Chondrocyte (in vitro differentiated cells): ENCODE measurements at regions not wholly inside any gene's neighbourhood (a gene's known extent, or its start where the extent isn't known, plus 50 kb on each side); places are given as distances from the start of the nearest gene placed in this dataset.
A peak's percentile ranks its signal among the peaks of the same experiment; 100 is the strongest.

Source experiments
- DNase-seq: peaks from one replicate; pipeline ENCODE4 v3.0.0; 2021; ENCODE audit warnings: mixed read lengths, low spot score
- H3K27ac Mint-ChIP-seq: one replicate; pipeline ENCODE4 v1.8.0; 2021; ENCODE audit warnings: mild to moderate bottlenecking, moderate library complexity, mixed read lengths; ENCODE audit not compliant: unreplicated experiment
- H3K27me3 Mint-ChIP-seq: 2 replicates; pipeline ENCODE4 v1.8.0; 2021; ENCODE audit warnings: low read depth, mixed read lengths
- H3K36me3 Mint-ChIP-seq: 2 replicates; pipeline ENCODE4 v1.8.0; 2021; ENCODE audit warnings: low read depth, mixed read lengths
- H3K4me1 Mint-ChIP-seq: 2 replicates; pipeline ENCODE4 v1.8.0; 2021; ENCODE audit warnings: low read depth, mild to moderate bottlenecking, mixed read lengths
- H3K4me3 Mint-ChIP-seq: one replicate; pipeline ENCODE4 v1.8.0; 2021; ENCODE audit warnings: mild to moderate bottlenecking, moderate library complexity, mixed read lengths; ENCODE audit not compliant: unreplicated experiment
- H3K9me3 Mint-ChIP-seq: 2 replicates; pipeline ENCODE4 v1.8.0; 2021; ENCODE audit warnings: low read depth, mixed read lengths
- CTCF ChIP-seq: fragments of 200-600 bp; sonication (generic); IDR thresholded peaks from 2 replicates; pipeline ENCODE4 v1.5.0; 2021; ENCODE audit warnings: antibody characterized with exemption, mild to moderate bottlenecking, moderate library complexity

DNA sequence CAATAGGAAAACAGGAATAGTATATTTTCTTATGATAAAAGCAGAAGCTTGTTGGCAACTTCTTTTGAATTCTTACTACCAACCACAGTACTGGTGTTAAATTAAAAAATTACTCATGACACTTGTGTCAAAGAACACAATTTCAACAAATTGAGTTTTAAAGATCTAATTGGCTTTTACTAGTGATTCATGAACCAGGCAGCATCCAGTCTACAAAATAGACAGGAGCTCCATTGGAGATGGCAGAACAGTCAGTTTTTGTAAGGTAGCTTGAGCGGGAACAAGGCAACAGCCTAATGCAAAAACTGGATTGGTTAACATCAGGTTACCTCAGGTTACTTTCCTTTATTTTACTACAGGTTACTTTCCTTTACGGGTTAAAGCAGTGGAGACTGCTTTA lies 181.3 kb upstream of the THBS1 start:
- Mint-ChIP-seq H3K4me3 (no peak overlapping the region), H3K4me1 (peaks cover 22% of the 10 kb centered on the region), H3K27me3 (no peaks in the 10 kb centered on the region), H3K27ac (no peak overlapping the region), H3K9me3 (no peaks in the 10 kb centered on the region), H3K36me3 (no peaks in the 10 kb centered on the region)
- DNase-seq, result no peak
- TF ChIP-seq CTCF, result no peak

DNA sequence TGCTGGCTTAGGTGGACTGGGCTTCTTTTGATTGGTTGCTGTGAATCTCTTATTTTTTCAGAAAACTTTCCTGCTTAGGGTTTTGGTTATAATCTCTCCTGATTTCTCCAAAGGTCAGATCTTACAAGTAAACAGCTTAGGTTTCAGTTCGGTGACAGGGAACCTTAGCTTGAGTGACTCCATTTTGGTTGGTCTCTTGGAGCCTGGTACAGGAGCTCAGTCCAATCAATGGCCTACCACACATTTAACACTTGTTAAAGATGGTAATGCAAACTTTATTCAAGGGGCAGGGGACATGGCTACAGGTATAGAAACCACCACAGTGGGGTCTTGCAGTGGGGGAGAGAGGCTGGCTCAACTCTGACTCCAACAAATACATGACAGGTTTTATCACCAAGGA lies 180.9 kb upstream of the THBS1 start:
- no peak overlapping the region for H3K4me3 Mint-ChIP-seq
- no peaks in the 10 kb centered on the region for H3K27me3 Mint-ChIP-seq
- no peak for TF ChIP-seq CTCF
- H3K36me3 Mint-ChIP-seq, result no peaks in the 10 kb centered on the region
- DNase-seq, result no peak
- H3K9me3 Mint-ChIP-seq, result no peaks in the 10 kb centered on the region
- H3K27ac Mint-ChIP-seq, result no peak overlapping the region
- H3K4me1 Mint-ChIP-seq, result peaks cover 26% of the 10 kb centered on the region

GRCh38 chr15:39400821-39401550 lies 179.9 kb upstream of the THBS1 start:
- peaks cover 30% of the 10 kb centered on the region for H3K4me1 Mint-ChIP-seq
- TF ChIP-seq CTCF, result no peak
- no peak for DNase-seq
- no peak overlapping the region for H3K4me3 Mint-ChIP-seq
- peak overlapping the region; percentile 67 for H3K27ac Mint-ChIP-seq
- no peaks in the 10 kb centered on the region for H3K27me3 Mint-ChIP-seq
- H3K36me3 Mint-ChIP-seq, result no peaks in the 10 kb centered on the region
- H3K9me3 Mint-ChIP-seq, result no peaks in the 10 kb centered on the region

DNA sequence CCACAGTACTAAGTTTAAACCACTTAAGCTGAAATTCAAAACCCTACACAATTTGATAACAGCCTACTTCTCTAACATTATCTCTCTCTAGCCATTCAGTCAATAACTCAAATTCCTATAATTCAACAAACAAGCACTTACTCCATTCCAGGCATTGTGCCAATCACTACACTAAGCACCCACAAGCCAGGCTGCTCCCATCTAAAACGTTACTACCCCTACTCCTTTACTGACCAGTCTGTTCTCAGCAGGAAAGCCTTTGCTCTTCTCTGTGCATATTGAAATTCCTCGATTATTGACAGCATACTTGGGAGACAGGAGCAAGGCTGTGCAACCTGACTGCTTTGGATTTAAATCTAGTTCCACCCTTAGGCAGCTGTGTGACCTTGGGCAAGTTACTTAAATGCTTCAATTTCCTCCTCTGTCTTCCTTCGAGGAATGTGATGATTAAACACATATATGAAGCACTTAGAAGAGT lies 177.2 kb upstream of the THBS1 start:
- Mint-ChIP-seq H3K27ac (peak overlapping the region; percentile 1), H3K4me1 (peaks cover 30% of the 10 kb centered on the region), H3K27me3 (no peaks in the 10 kb centered on the region), H3K9me3 (no peaks in the 10 kb centered on the region), H3K36me3 (no peaks in the 10 kb centered on the region), H3K4me3 (no peak overlapping the region)
- no peak for DNase-seq
- TF ChIP-seq CTCF, result no peak

GRCh38 chr15:39404767-39405181 lies 176.1 kb upstream of the THBS1 start:
- Mint-ChIP-seq H3K4me1 (peaks cover 30% of the 10 kb centered on the region), H3K27ac (no peak overlapping the region), H3K9me3 (no peaks in the 10 kb centered on the region), H3K36me3 (no peaks in the 10 kb centered on the region), H3K27me3 (no peaks in the 10 kb centered on the region), H3K4me3 (no peak overlapping the region)
- DNase-seq, result no peak
- TF ChIP-seq CTCF, result no peak
